ENCODE measurements at regions not wholly inside any gene's neighbourhood (a gene's known extent, or its start where the extent isn't known, plus 50 kb on each side); places are given as distances from the start of the nearest gene placed in this dataset.

GRCh38 chr18:78770139-78770822 is 209.3 kb upstream of the SALL3 start:
- Mint-ChIP-seq H3K27me3 (no peaks in the 10 kb centered on the region), H3K27ac (no peak overlapping the region), H3K4me3 (no peak overlapping the region), H3K9me3 (no peaks in the 10 kb centered on the region), H3K4me1 (no peaks in the 10 kb centered on the region), H3K36me3 (no peaks in the 10 kb centered on the region)
- ATAC-seq (ENCODE audit: low read depth in 2 of 2) (no peak), DNase-seq (no peak)
- H3K4me3 ChIP-seq (ENCODE audit: low read depth, low read length), result no peak overlapping the region
- no peaks in the 10 kb centered on the region for H3K36me3 ChIP-seq (ENCODE audit: control insufficient read depth, insufficient read depth, low read length)
- no peak overlapping the region for H3K27ac ChIP-seq (ENCODE audit: insufficient read depth, low read length, poor library complexity, severe bottlenecking)
- H3K4me1 ChIP-seq (ENCODE audit: control insufficient read depth, insufficient read depth, low read length, poor library complexity, severe bottlenecking), result no peaks in the 10 kb centered on the region
- no peaks in the 10 kb centered on the region for H3K9me3 ChIP-seq (ENCODE audit: control insufficient read depth in 2 of 2, low read length in 2 of 2)
- H3K27me3 ChIP-seq (ENCODE audit: control insufficient read depth, insufficient read depth, low read length), result no peaks in the 10 kb centered on the region

DNA sequence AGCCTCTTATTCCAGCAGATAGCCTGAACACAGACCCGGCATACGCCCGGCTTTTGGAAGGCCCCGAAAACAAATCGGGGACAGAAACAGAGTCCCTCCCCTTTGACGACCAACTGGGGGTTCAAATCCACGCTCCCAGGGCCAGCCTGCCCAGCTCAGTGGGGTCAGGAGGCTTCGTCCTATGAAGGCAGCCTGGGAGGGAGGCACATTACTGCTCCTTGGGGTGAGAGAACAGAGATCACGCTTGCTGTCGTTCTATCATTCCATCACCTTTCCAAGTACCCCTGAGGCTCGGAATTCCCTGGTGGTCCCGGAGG is 208.8 kb upstream of the SALL3 start:
- no peak overlapping the region for H3K4me3 ChIP-seq (ENCODE audit: low read depth, low read length)
- H3K9me3 ChIP-seq (ENCODE audit: control insufficient read depth in 2 of 2, low read length in 2 of 2), result no peaks in the 10 kb centered on the region
- H3K36me3 ChIP-seq (ENCODE audit: control insufficient read depth, insufficient read depth, low read length), result no peaks in the 10 kb centered on the region
- H3K27ac ChIP-seq (ENCODE audit: insufficient read depth, low read length, poor library complexity, severe bottlenecking), result no peak overlapping the region
- H3K27me3 Mint-ChIP-seq, result no peaks in the 10 kb centered on the region
- H3K4me3 Mint-ChIP-seq, result no peak overlapping the region
- no peaks in the 10 kb centered on the region for H3K27me3 ChIP-seq (ENCODE audit: control insufficient read depth, insufficient read depth, low read length)
- no peak for DNase-seq
- no peak overlapping the region for H3K27ac Mint-ChIP-seq
- H3K4me1 ChIP-seq (ENCODE audit: control insufficient read depth, insufficient read depth, low read length, poor library complexity, severe bottlenecking), result no peaks in the 10 kb centered on the region
- no peaks in the 10 kb centered on the region for H3K4me1 Mint-ChIP-seq
- ATAC-seq (ENCODE audit: low read depth in 2 of 2), result no peak
- H3K9me3 Mint-ChIP-seq, result no peaks in the 10 kb centered on the region
- H3K36me3 Mint-ChIP-seq, result no peaks in the 10 kb centered on the region

GRCh38 chr18:78771496-78772359 is 207.9 kb upstream of the SALL3 start:
- DNase-seq (no peak), ATAC-seq (ENCODE audit: low read depth in 2 of 2) (no peak)
- Histone ChIP-seq H3K4me3 (ENCODE audit: low read depth, low read length) (no peak overlapping the region), H3K9me3 (ENCODE audit: control insufficient read depth in 2 of 2, low read length in 2 of 2) (no peaks in the 10 kb centered on the region), H3K27me3 (ENCODE audit: control insufficient read depth, insufficient read depth, low read length) (no peaks in the 10 kb centered on the region), H3K36me3 (ENCODE audit: control insufficient read depth, insufficient read depth, low read length) (no peaks in the 10 kb centered on the region), H3K4me1 (ENCODE audit: control insufficient read depth, insufficient read depth, low read length, poor library complexity, severe bottlenecking) (no peaks in the 10 kb centered on the region), H3K27ac (ENCODE audit: insufficient read depth, low read length, poor library complexity, severe bottlenecking) (no peak overlapping the region)
- H3K36me3 Mint-ChIP-seq, result no peaks in the 10 kb centered on the region
- H3K4me3 Mint-ChIP-seq, result no peak overlapping the region
- H3K9me3 Mint-ChIP-seq, result no peaks in the 10 kb centered on the region
- H3K27ac Mint-ChIP-seq, result no peak overlapping the region
- H3K27me3 Mint-ChIP-seq, result no peaks in the 10 kb centered on the region
- H3K4me1 Mint-ChIP-seq, result no peaks in the 10 kb centered on the region

DNA sequence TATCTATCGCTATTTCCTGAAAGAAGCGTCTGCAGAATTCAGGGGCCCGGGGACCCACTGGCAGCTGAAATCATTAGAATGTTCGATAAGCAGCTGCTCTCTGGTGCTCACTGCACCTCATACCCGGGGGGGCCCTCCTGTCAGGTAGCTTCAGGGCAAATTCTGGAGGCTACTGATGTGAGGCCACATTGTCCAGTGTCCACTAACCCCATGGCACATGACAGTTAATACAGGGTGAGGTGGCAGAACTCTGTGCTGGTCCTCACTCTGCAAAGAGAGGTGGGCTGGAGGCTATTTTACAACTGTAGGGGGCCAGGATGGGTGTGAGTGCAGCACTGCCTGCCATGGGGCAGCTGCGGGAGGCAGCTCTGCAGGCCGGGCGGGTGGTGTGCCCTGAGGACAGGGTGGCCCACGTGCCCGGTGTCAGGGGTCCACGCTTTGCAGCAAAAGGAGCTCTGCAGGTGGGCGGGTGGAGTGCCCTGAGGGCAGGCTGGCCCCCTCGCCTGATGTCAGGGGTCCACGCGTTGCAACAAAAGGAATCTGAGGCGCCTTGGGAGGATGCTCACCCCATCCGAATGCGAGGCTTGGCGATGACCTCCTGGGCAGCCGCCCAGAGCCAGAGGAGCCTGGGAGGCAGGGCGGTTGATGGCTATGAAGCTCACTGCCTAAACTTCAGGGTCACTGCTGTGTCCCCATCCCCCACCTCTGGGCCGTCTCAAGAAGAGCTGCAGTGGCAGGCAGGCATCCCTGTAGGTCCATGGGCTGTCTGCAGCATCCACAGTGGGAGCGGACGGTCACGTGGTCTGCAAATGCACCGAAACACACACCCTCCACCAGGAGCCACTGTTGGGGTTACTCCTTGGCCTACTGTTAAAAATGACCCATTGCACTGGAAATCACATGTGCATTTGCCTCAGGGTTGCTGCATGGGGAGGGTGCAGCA is 207.0 kb upstream of the SALL3 start:
- Histone ChIP-seq H3K27ac (ENCODE audit: insufficient read depth, low read length, poor library complexity, severe bottlenecking) (no peak overlapping the region), H3K27me3 (ENCODE audit: control insufficient read depth, insufficient read depth, low read length) (no peaks in the 10 kb centered on the region), H3K36me3 (ENCODE audit: control insufficient read depth, insufficient read depth, low read length) (no peaks in the 10 kb centered on the region), H3K4me3 (ENCODE audit: low read depth, low read length) (no peak overlapping the region), H3K4me1 (ENCODE audit: control insufficient read depth, insufficient read depth, low read length, poor library complexity, severe bottlenecking) (no peaks in the 10 kb centered on the region), H3K9me3 (ENCODE audit: control insufficient read depth in 2 of 2, low read length in 2 of 2) (no peaks in the 10 kb centered on the region)
- no peak overlapping the region for H3K27ac Mint-ChIP-seq
- ATAC-seq (ENCODE audit: low read depth in 2 of 2) (no peak), DNase-seq (no peak)
- no peaks in the 10 kb centered on the region for H3K36me3 Mint-ChIP-seq
- no peaks in the 10 kb centered on the region for H3K9me3 Mint-ChIP-seq
- H3K27me3 Mint-ChIP-seq, result no peaks in the 10 kb centered on the region
- H3K4me1 Mint-ChIP-seq, result no peaks in the 10 kb centered on the region
- H3K4me3 Mint-ChIP-seq, result no peak overlapping the region

DNA sequence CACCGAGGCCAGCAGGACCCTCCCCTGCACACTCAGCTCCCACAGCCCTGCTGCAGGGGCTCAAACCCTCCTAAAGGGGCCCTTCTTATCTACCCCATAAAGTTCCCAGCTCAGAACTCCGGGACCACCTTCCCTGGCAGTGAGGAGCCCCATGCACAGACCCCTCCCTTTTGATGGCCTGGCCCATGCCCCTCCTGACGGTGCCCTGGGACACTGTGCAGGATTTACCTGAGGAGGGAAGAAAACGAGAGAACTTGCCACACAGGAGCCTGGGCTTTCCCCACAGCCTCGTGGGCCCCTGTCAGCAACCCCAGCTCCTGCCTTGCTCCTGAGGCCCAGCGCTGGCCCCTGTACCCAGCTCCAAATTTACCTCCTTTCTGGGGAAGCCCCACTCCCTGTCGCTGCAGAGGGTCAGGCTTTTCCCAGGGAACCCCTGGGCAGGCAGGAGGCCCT is 206.3 kb upstream of the SALL3 start:
- Histone ChIP-seq H3K27me3 (ENCODE audit: control insufficient read depth, insufficient read depth, low read length) (no peaks in the 10 kb centered on the region), H3K4me3 (ENCODE audit: low read depth, low read length) (no peak overlapping the region), H3K4me1 (ENCODE audit: control insufficient read depth, insufficient read depth, low read length, poor library complexity, severe bottlenecking) (no peaks in the 10 kb centered on the region), H3K27ac (ENCODE audit: insufficient read depth, low read length, poor library complexity, severe bottlenecking) (no peak overlapping the region), H3K9me3 (ENCODE audit: control insufficient read depth in 2 of 2, low read length in 2 of 2) (no peaks in the 10 kb centered on the region), H3K36me3 (ENCODE audit: control insufficient read depth, insufficient read depth, low read length) (no peaks in the 10 kb centered on the region)
- no peaks in the 10 kb centered on the region for H3K9me3 Mint-ChIP-seq
- DNase-seq (no peak), ATAC-seq (ENCODE audit: low read depth in 2 of 2) (no peak)
- no peak overlapping the region for H3K4me3 Mint-ChIP-seq
- no peak overlapping the region for H3K27ac Mint-ChIP-seq
- H3K36me3 Mint-ChIP-seq, result no peaks in the 10 kb centered on the region
- H3K27me3 Mint-ChIP-seq, result no peaks in the 10 kb centered on the region
- H3K4me1 Mint-ChIP-seq, result no peaks in the 10 kb centered on the region

GRCh38 chr18:78773819-78774218 is 205.8 kb upstream of the SALL3 start:
- Mint-ChIP-seq H3K36me3 (no peaks in the 10 kb centered on the region), H3K4me3 (no peak overlapping the region), H3K27me3 (no peaks in the 10 kb centered on the region), H3K9me3 (no peaks in the 10 kb centered on the region), H3K27ac (no peak overlapping the region), H3K4me1 (no peaks in the 10 kb centered on the region)
- no peaks in the 10 kb centered on the region for H3K36me3 ChIP-seq (ENCODE audit: control insufficient read depth, insufficient read depth, low read length)
- no peaks in the 10 kb centered on the region for H3K27me3 ChIP-seq (ENCODE audit: control insufficient read depth, insufficient read depth, low read length)
- no peak for ATAC-seq (ENCODE audit: low read depth in 2 of 2)
- H3K9me3 ChIP-seq (ENCODE audit: control insufficient read depth in 2 of 2, low read length in 2 of 2), result no peaks in the 10 kb centered on the region
- no peak for DNase-seq
- H3K27ac ChIP-seq (ENCODE audit: insufficient read depth, low read length, poor library complexity, severe bottlenecking), result no peak overlapping the region
- H3K4me3 ChIP-seq (ENCODE audit: low read depth, low read length), result no peak overlapping the region
- no peaks in the 10 kb centered on the region for H3K4me1 ChIP-seq (ENCODE audit: control insufficient read depth, insufficient read depth, low read length, poor library complexity, severe bottlenecking)

GRCh38 chr18:78774741-78775141 is 204.9 kb upstream of the SALL3 start:
- no peak overlapping the region for H3K27ac Mint-ChIP-seq
- H3K27me3 Mint-ChIP-seq, result no peaks in the 10 kb centered on the region
- H3K9me3 ChIP-seq (ENCODE audit: control insufficient read depth in 2 of 2, low read length in 2 of 2), result no peaks in the 10 kb centered on the region
- H3K4me1 ChIP-seq (ENCODE audit: control insufficient read depth, insufficient read depth, low read length, poor library complexity, severe bottlenecking), result no peaks in the 10 kb centered on the region
- H3K27me3 ChIP-seq (ENCODE audit: control insufficient read depth, insufficient read depth, low read length), result no peaks in the 10 kb centered on the region
- H3K4me1 Mint-ChIP-seq, result no peaks in the 10 kb centered on the region
- H3K27ac ChIP-seq (ENCODE audit: insufficient read depth, low read length, poor library complexity, severe bottlenecking), result no peak overlapping the region
- H3K36me3 Mint-ChIP-seq, result no peaks in the 10 kb centered on the region
- H3K9me3 Mint-ChIP-seq, result no peaks in the 10 kb centered on the region
- H3K36me3 ChIP-seq (ENCODE audit: control insufficient read depth, insufficient read depth, low read length), result no peaks in the 10 kb centered on the region
- DNase-seq (no peak), ATAC-seq (ENCODE audit: low read depth in 2 of 2) (no peak)
- H3K4me3 ChIP-seq (ENCODE audit: low read depth, low read length), result no peak overlapping the region
- no peak overlapping the region for H3K4me3 Mint-ChIP-seq
